ENCODE measurements at regions not wholly inside any gene's neighbourhood (a gene's known extent, or its start where the extent isn't known, plus 50 kb on each side); places are given as distances from the start of the nearest gene placed in this dataset.
A peak's percentile ranks its signal among the peaks of the same experiment; 100 is the strongest.

- DNase-seq (ENCODE audit: low read depth): no peak
Measured at GRCh38 chr9:671997-672396, 169.5 kb upstream of the DMRT1 start.

- DNase-seq (ENCODE audit: low read depth): no peak
Measured at GRCh38 chr9:672851-673250, 168.6 kb upstream of the DMRT1 start.

GRCh38 chr9:673264-673965 lies 168.1 kb upstream of the DMRT1 start:
- no peak for DNase-seq (ENCODE audit: low read depth)

- no peak for DNase-seq (ENCODE audit: low read depth)
Measured at GRCh38 chr9:673966-674526, 167.5 kb upstream of the DMRT1 start.

- no peak for DNase-seq (ENCODE audit: low read depth)
Measured at GRCh38 chr9:675697-676370, 165.7 kb upstream of the DMRT1 start.

GRCh38 chr9:676780-677438 lies 164.6 kb upstream of the DMRT1 start:
- DNase-seq (ENCODE audit: low read depth): no peak

GRCh38 chr9:677461-678097 lies 163.9 kb upstream of the DMRT1 start:
- no peak for DNase-seq (ENCODE audit: low read depth)

- DNase-seq (ENCODE audit: low read depth): no peak
Measured at GRCh38 chr9:678897-679296, 162.6 kb upstream of the DMRT1 start.

- no peak for DNase-seq (ENCODE audit: low read depth)
Measured at GRCh38 chr9:679462-679861, 162.0 kb upstream of the DMRT1 start.

GRCh38 chr9:680106-680505 lies 161.4 kb upstream of the DMRT1 start:
- no peak for DNase-seq (ENCODE audit: low read depth)

- no peak for DNase-seq (ENCODE audit: low read depth)
Measured at GRCh38 chr9:682633-683508, 158.6 kb upstream of the DMRT1 start.

- DNase-seq (ENCODE audit: low read depth): no peak
Measured at GRCh38 chr9:683509-684021, 157.9 kb upstream of the DMRT1 start.

GRCh38 chr9:684054-684890 lies 157.2 kb upstream of the DMRT1 start:
- DNase-seq (ENCODE audit: low read depth): peak; percentile 89

- DNase-seq (ENCODE audit: low read depth): peak; percentile 78
Measured at GRCh38 chr9:684941-685340, 156.6 kb upstream of the DMRT1 start.

GRCh38 chr9:686321-686813 lies 155.1 kb upstream of the DMRT1 start:
- DNase-seq (ENCODE audit: low read depth): peak; percentile 50

- no peak for DNase-seq (ENCODE audit: low read depth)
Measured at GRCh38 chr9:687034-687785, 154.3 kb upstream of the DMRT1 start.

- DNase-seq (ENCODE audit: low read depth): no peak
Measured at GRCh38 chr9:687994-688393, 153.5 kb upstream of the DMRT1 start.

- no peak for DNase-seq (ENCODE audit: low read depth)
Measured at GRCh38 chr9:690517-691111, 150.9 kb upstream of the DMRT1 start.

All from LHCN-M2 (cell line).